ENCODE measurements at regions not wholly inside any gene's neighbourhood (a gene's known extent, or its start where the extent isn't known, plus 50 kb on each side); places are given as distances from the start of the nearest gene placed in this dataset.

GRCh38 chr13:76813891-76814290 is 72.3 kb downstream of the KCTD12 start:
- Histone ChIP-seq H3K9me3 (ENCODE audit: control insufficient read depth in 1 of 2, low read length in 2 of 2) (no peaks in the 10 kb centered on the region), H3K9ac (ENCODE audit: low read depth in 1 of 2, low read length in 2 of 2) (no peak overlapping the region), H3K27me3 (ENCODE audit: control insufficient read depth in 1 of 2, insufficient read depth in 2 of 2, low read length in 2 of 2) (no peaks in the 10 kb centered on the region), H3K27ac (ENCODE audit: low read depth, low read length) (no peak overlapping the region), H3K36me3 (ENCODE audit: control insufficient read depth in 1 of 2, insufficient read depth in 2 of 2, low read length in 2 of 2) (no peaks in the 10 kb centered on the region), H3K4me3 (ENCODE audit: low read depth in 1 of 2, low read length in 2 of 2) (no peak overlapping the region), H3K4me1 (ENCODE audit: control insufficient read depth in 1 of 2, insufficient read depth in 2 of 2, low read length in 2 of 2) (peaks cover 0 to 6% of the 10 kb centered on the region in 2 donors)

GRCh38 chr13:76813000-76813691 is 73.1 kb downstream of the KCTD12 start:
- Histone ChIP-seq H3K36me3 (ENCODE audit: control insufficient read depth in 1 of 2, insufficient read depth in 2 of 2, low read length in 2 of 2) (no peaks in the 10 kb centered on the region), H3K27ac (ENCODE audit: low read depth, low read length) (no peak overlapping the region), H3K4me1 (ENCODE audit: control insufficient read depth in 1 of 2, insufficient read depth in 2 of 2, low read length in 2 of 2) (peaks cover 0 to 6% of the 10 kb centered on the region in 2 donors), H3K27me3 (ENCODE audit: control insufficient read depth in 1 of 2, insufficient read depth in 2 of 2, low read length in 2 of 2) (no peaks in the 10 kb centered on the region), H3K9me3 (ENCODE audit: control insufficient read depth in 1 of 2, low read length in 2 of 2) (no peaks in the 10 kb centered on the region), H3K9ac (ENCODE audit: low read depth in 1 of 2, low read length in 2 of 2) (no peak overlapping the region), H3K4me3 (ENCODE audit: low read depth in 1 of 2, low read length in 2 of 2) (no peak overlapping the region)

- no peaks in the 10 kb centered on the region for H3K9me3 ChIP-seq (ENCODE audit: control insufficient read depth in 1 of 2, low read length in 2 of 2)
- no peak overlapping the region for H3K27ac ChIP-seq (ENCODE audit: low read depth, low read length)
- no peaks in the 10 kb centered on the region for H3K36me3 ChIP-seq (ENCODE audit: control insufficient read depth in 1 of 2, insufficient read depth in 2 of 2, low read length in 2 of 2)
- peaks cover 0 to 6% of the 10 kb centered on the region in 2 donors for H3K4me1 ChIP-seq (ENCODE audit: control insufficient read depth in 1 of 2, insufficient read depth in 2 of 2, low read length in 2 of 2)
- no peak overlapping the region for H3K4me3 ChIP-seq (ENCODE audit: low read depth in 1 of 2, low read length in 2 of 2)
- no peak overlapping the region for H3K9ac ChIP-seq (ENCODE audit: low read depth in 1 of 2, low read length in 2 of 2)
- H3K27me3 ChIP-seq (ENCODE audit: control insufficient read depth in 1 of 2, insufficient read depth in 2 of 2, low read length in 2 of 2), result no peaks in the 10 kb centered on the region
These were observed 73.9 kb downstream of the KCTD12 start for GRCh38 chr13:76812206-76812897.

GRCh38 chr13:76809389-76809788 is 76.8 kb downstream of the KCTD12 start:
- Histone ChIP-seq H3K36me3 (ENCODE audit: control insufficient read depth in 1 of 2, insufficient read depth in 2 of 2, low read length in 2 of 2) (no peaks in the 10 kb centered on the region), H3K4me1 (ENCODE audit: control insufficient read depth in 1 of 2, insufficient read depth in 2 of 2, low read length in 2 of 2) (peaks cover 0 to 6% of the 10 kb centered on the region in 2 donors), H3K4me3 (ENCODE audit: low read depth in 1 of 2, low read length in 2 of 2) (no peak overlapping the region), H3K27me3 (ENCODE audit: control insufficient read depth in 1 of 2, insufficient read depth in 2 of 2, low read length in 2 of 2) (no peaks in the 10 kb centered on the region), H3K9ac (ENCODE audit: low read depth in 1 of 2, low read length in 2 of 2) (no peak overlapping the region), H3K9me3 (ENCODE audit: control insufficient read depth in 1 of 2, low read length in 2 of 2) (no peaks in the 10 kb centered on the region), H3K27ac (ENCODE audit: low read depth, low read length) (no peak overlapping the region)

- Histone ChIP-seq H3K27me3 (ENCODE audit: control insufficient read depth in 1 of 2, insufficient read depth in 2 of 2, low read length in 2 of 2) (no peaks in the 10 kb centered on the region), H3K4me3 (ENCODE audit: low read depth in 1 of 2, low read length in 2 of 2) (no peak overlapping the region), H3K9ac (ENCODE audit: low read depth in 1 of 2, low read length in 2 of 2) (no peak overlapping the region), H3K9me3 (ENCODE audit: control insufficient read depth in 1 of 2, low read length in 2 of 2) (no peaks in the 10 kb centered on the region), H3K36me3 (ENCODE audit: control insufficient read depth in 1 of 2, insufficient read depth in 2 of 2, low read length in 2 of 2) (no peaks in the 10 kb centered on the region), H3K4me1 (ENCODE audit: control insufficient read depth in 1 of 2, insufficient read depth in 2 of 2, low read length in 2 of 2) (peaks cover 0 to 3% of the 10 kb centered on the region in 2 donors), H3K27ac (ENCODE audit: low read depth, low read length) (no peak overlapping the region)
These were observed 77.3 kb downstream of the KCTD12 start for GRCh38 chr13:76808927-76809326.

GRCh38 chr13:76804801-76805200 is 81.4 kb downstream of the KCTD12 start:
- H3K27me3 ChIP-seq (ENCODE audit: control insufficient read depth in 1 of 2, insufficient read depth in 2 of 2, low read length in 2 of 2), result no peaks in the 10 kb centered on the region

GRCh38 chr13:76803831-76804230 is 82.4 kb downstream of the KCTD12 start:
- H3K9me3 ChIP-seq (ENCODE audit: control insufficient read depth in 1 of 2, low read length in 2 of 2), result no peaks in the 10 kb centered on the region
- H3K27me3 ChIP-seq (ENCODE audit: control insufficient read depth in 1 of 2, insufficient read depth in 2 of 2, low read length in 2 of 2), result no peaks in the 10 kb centered on the region
- H3K9ac ChIP-seq (ENCODE audit: low read depth in 1 of 2, low read length in 2 of 2), result no peak overlapping the region
- no peak overlapping the region for H3K27ac ChIP-seq (ENCODE audit: low read depth, low read length)
- H3K4me1 ChIP-seq (ENCODE audit: control insufficient read depth in 1 of 2, insufficient read depth in 2 of 2, low read length in 2 of 2), result peaks cover 0 to 4% of the 10 kb centered on the region in 2 donors
- H3K36me3 ChIP-seq (ENCODE audit: control insufficient read depth in 1 of 2, insufficient read depth in 2 of 2, low read length in 2 of 2), result no peaks in the 10 kb centered on the region
- no peak overlapping the region for H3K4me3 ChIP-seq (ENCODE audit: low read depth in 1 of 2, low read length in 2 of 2)

More at GRCh38 chr13:76804801-76805200, 81.4 kb downstream of the KCTD12 start:
- Histone ChIP-seq H3K4me1 (ENCODE audit: control insufficient read depth in 1 of 2, insufficient read depth in 2 of 2, low read length in 2 of 2) (peaks cover 0 to under 1% of the 10 kb centered on the region in 2 donors), H3K27ac (ENCODE audit: low read depth, low read length) (no peak overlapping the region), H3K36me3 (ENCODE audit: control insufficient read depth in 1 of 2, insufficient read depth in 2 of 2, low read length in 2 of 2) (no peaks in the 10 kb centered on the region), H3K4me3 (ENCODE audit: low read depth in 1 of 2, low read length in 2 of 2) (no peak overlapping the region), H3K9me3 (ENCODE audit: control insufficient read depth in 1 of 2, low read length in 2 of 2) (no peaks in the 10 kb centered on the region), H3K9ac (ENCODE audit: low read depth in 1 of 2, low read length in 2 of 2) (no peak overlapping the region)

- H3K9ac ChIP-seq (ENCODE audit: low read depth in 1 of 2, low read length in 2 of 2), result no peak overlapping the region
- H3K27me3 ChIP-seq (ENCODE audit: control insufficient read depth in 1 of 2, insufficient read depth in 2 of 2, low read length in 2 of 2), result no peaks in the 10 kb centered on the region
- H3K27ac ChIP-seq (ENCODE audit: low read depth, low read length), result no peak overlapping the region
- no peak overlapping the region for H3K4me3 ChIP-seq (ENCODE audit: low read depth in 1 of 2, low read length in 2 of 2)
- no peaks in the 10 kb centered on the region for H3K36me3 ChIP-seq (ENCODE audit: control insufficient read depth in 1 of 2, insufficient read depth in 2 of 2, low read length in 2 of 2)
- H3K4me1 ChIP-seq (ENCODE audit: control insufficient read depth in 1 of 2, insufficient read depth in 2 of 2, low read length in 2 of 2), result peaks cover 0 to 4% of the 10 kb centered on the region in 2 donors
- H3K9me3 ChIP-seq (ENCODE audit: control insufficient read depth in 1 of 2, low read length in 2 of 2), result no peaks in the 10 kb centered on the region
These were observed 85.3 kb downstream of the KCTD12 start for GRCh38 chr13:76800943-76801342.

GRCh38 chr13:76799696-76800095 is 86.5 kb downstream of the KCTD12 start:
- H3K4me1 ChIP-seq (ENCODE audit: control insufficient read depth in 1 of 2, insufficient read depth in 2 of 2, low read length in 2 of 2), result peaks cover 0 to 4% of the 10 kb centered on the region in 2 donors
- H3K9me3 ChIP-seq (ENCODE audit: control insufficient read depth in 1 of 2, low read length in 2 of 2), result no peaks in the 10 kb centered on the region
- no peaks in the 10 kb centered on the region for H3K27me3 ChIP-seq (ENCODE audit: control insufficient read depth in 1 of 2, insufficient read depth in 2 of 2, low read length in 2 of 2)
- no peak overlapping the region for H3K4me3 ChIP-seq (ENCODE audit: low read depth in 1 of 2, low read length in 2 of 2)
- no peak overlapping the region for H3K27ac ChIP-seq (ENCODE audit: low read depth, low read length)
- no peaks in the 10 kb centered on the region for H3K36me3 ChIP-seq (ENCODE audit: control insufficient read depth in 1 of 2, insufficient read depth in 2 of 2, low read length in 2 of 2)
- H3K9ac ChIP-seq (ENCODE audit: low read depth in 1 of 2, low read length in 2 of 2), result no peak overlapping the region

- Histone ChIP-seq H3K9me3 (ENCODE audit: control insufficient read depth in 1 of 2, low read length in 2 of 2) (no peaks in the 10 kb centered on the region), H3K27me3 (ENCODE audit: control insufficient read depth in 1 of 2, insufficient read depth in 2 of 2, low read length in 2 of 2) (no peaks in the 10 kb centered on the region), H3K4me3 (ENCODE audit: low read depth in 1 of 2, low read length in 2 of 2) (no peak overlapping the region), H3K4me1 (ENCODE audit: control insufficient read depth in 1 of 2, insufficient read depth in 2 of 2, low read length in 2 of 2) (peaks cover 0 to 4% of the 10 kb centered on the region in 2 donors), H3K9ac (ENCODE audit: low read depth in 1 of 2, low read length in 2 of 2) (no peak overlapping the region), H3K27ac (ENCODE audit: low read depth, low read length) (no peak overlapping the region), H3K36me3 (ENCODE audit: control insufficient read depth in 1 of 2, insufficient read depth in 2 of 2, low read length in 2 of 2) (no peaks in the 10 kb centered on the region)
These were observed 88.2 kb downstream of the KCTD12 start for GRCh38 chr13:76798037-76798436.

Data from duodenal mucosa (tissue), 2 donors.